ENCODE measurements at regions not wholly inside any gene's neighbourhood (a gene's known extent, or its start where the extent isn't known, plus 50 kb on each side); places are given as distances from the start of the nearest gene placed in this dataset.
"Not testable (repeated sequence)": the region's sequence is repeated elsewhere in the genome, so short reads cannot be mapped to it uniquely, and the experiment has no call there.

DNA sequence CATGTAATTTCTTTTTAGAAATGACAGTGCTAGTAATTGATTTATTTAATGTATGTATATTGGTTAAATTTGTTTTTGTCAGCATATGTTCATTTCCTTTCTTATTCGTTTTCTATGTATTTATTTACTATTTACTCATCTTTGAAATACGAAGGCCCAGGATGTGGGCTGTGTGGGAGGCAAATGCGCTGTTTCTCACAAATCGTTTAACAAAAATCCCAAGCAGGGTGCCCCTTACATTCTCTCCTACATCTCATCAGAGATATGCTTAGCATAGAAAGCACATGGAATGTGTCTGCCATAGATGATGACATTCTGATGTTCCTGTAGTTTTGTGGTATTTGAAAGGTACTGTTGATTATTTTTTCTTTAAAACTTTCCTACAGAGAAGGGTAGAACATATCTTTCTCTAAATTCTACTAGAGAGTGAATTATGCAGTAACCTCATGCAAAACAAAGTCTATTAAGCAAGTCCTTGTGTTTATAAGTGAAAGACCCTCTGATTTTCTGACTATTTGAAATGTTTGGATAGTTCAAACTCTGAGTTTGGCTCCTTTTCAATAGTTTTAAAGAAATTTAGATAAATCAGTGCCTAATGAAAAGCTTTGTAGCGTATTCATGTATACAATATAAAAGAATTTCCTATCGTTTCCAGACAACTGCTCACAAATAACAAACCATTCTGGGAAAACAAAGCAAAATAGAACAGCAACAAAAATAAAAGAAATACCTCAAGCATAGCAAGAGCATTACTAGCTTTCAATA is 111.1 kb upstream of the VGLL3 start:
- DNase-seq = no peak

DNA sequence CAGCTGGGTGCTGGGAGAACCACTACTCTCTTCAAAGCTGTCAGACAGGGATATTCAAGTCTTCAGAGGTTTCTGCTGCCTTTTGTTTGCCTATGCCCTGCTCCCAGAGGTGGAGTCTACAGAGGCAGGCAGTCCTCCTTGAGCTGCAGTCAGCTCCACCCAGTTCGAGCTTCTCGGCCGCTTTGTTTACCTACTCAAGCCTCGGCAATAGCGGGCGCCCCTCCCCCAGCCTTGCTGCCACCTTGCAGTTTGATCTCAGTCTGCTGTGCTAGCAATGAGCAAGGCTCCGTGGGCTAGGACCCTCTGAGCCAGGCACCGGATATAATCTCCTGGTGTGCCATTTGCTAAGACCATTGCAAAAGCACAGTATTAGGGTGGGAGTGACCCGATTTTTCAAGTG is 106.8 kb upstream of the VGLL3 start:
- DNase-seq = not testable (repeated sequence)

DNA sequence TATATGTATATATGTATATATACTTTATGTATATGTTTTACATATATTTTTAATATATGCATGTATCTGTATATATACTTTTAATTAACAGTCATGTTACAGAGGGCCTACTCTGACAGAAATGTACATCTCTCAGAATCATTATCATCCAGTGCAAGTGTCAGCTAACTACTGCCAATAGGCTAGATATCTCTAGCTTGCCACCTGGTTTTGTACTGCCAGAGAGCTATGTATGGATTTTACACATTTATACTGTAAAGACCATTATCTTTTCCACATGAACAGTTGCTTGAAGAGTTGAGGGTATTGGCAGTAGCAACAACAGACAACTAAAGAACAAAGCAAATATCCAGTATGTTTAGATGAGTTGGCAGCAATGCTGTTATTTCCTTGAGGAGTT is 99.7 kb upstream of the VGLL3 start:
- no peak for DNase-seq

DNA sequence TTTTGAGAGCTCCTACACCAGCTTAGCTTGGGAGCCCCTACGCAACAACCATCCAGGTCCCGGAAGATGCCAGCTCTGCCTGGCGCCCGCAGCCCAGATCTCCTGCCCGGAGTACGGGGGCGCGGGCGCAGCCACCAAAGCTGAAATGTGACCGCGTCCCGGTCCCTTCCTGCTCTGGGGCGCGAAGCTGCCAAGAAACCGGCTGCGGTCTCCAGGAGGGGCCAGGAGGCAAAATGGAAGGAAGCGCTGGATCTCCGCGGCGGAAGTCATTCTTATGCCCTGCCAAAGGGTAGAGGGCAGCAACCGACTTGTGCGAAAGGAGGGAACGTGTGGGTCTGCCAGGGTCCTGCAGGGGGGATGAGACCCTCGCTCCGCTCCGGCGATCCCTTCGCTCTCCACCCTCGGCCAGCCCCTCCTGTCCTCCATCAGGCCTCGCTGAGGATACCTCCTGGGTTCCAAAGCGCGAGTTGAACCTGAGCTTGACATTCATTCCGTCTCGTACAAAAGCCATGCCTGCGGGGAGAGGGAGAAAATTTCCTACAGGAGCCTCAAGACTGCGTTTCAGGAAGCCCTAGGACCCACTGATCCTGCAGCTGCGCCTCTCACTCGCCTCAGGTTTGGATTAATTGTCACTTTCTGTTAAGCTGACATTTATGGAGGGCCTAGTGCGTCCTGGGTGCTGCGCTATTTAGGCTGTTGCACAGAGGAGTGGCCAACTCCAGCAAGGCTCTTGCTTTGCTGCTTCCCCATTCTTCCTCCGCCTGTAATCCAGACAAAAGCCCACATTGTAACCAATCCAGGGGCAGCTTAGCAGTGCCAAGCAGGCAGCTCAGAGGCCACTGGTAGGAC is 98.3 kb upstream of the VGLL3 start:
- DNase-seq = no peak

DNA sequence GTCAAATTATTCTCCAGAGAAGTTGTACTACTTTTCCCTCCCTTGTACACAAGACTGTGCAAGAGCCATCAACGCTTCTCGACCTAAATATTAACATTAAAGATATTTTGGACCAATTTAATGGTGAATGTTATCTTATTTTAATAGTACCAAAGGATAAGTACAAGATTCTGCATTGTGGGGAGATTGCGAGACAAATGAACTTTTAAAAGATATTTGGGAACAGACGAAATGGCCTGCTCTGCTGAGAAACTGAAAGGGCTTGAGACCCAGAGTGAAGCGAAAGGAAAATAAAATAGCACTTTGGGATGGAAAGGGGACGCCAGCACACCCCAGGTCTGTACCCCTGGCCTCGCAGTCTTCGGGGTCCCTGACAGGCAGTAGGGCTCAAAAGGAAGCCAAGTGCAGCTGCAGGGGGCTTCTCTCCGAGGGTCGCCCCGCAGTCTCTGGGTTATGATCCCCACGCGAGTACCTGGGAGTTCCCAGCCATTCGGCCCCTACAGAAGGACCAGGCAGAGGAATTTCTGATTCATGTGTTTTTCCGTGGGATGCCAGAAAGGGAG is 97.6 kb upstream of the VGLL3 start:
- DNase-seq = no peak

DNA sequence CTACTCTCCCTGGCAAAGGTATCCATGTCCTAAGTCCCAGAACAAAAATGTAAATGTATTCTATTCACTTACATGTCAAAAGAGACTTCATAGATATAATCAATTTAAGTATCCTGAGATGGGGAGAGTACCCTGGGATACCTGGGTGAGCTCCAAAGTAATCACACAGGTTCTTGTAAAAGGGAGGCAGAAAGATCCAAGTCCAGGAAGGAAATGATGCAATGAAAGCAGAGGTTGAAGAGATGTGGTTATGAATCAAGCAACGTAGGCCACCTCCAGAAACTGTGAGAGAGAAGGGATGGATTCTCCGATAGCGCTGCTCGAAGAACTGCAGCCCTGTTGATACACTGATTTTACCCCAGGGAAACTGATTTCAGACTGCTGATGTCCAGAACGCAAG is 93.9 kb upstream of the VGLL3 start:
- no peak for DNase-seq

DNA sequence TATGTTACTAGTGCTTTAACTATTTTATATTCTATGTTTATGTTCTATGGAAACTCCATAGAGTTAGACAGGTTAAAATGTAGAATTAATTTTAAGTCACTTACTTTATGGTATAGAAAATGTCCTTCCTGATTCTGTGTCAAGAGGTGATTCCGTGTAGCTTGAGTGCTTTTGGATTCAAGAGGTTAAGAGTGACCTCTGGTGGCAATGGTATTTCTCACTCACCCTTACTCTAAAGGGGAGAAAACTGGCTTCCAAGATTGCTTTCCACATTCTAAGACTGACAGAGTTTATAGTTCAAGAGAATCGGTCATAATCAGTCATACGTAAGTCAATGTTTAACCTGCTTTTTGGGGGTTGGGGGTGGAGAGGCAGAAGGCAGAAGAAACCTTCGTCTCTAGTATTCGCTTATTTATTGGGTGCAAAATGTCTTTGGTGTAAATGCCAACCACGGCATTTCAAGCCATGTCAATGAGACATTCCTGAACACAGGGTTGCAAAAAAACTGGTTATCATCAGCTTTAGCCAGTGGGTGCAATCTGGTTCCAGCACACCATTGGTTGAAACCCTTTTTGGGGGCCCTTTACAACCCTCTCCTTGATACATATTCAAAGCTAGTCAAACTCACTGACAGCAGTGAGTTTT is 92.0 kb upstream of the VGLL3 start:
- DNase-seq = no peak

DNA sequence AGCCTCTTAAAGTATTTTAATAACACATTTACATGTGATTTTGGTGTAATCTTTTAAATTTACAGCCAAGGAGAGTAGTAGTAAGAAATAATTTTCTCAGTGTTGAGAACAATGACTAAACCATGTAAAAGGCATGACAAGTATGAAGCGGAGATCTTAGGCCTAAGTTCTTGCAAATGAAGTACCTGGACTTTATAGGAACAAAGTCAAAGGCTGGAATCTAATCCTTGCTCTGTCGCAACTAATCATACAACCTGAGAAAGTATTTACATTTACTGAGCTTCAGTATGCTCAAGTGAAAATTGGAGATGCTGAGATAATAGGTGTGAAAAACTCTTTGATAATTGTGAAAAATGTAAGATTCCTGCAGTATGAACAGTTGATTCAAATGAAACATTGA is 86.4 kb upstream of the VGLL3 start:
- no peak for DNase-seq

DNA sequence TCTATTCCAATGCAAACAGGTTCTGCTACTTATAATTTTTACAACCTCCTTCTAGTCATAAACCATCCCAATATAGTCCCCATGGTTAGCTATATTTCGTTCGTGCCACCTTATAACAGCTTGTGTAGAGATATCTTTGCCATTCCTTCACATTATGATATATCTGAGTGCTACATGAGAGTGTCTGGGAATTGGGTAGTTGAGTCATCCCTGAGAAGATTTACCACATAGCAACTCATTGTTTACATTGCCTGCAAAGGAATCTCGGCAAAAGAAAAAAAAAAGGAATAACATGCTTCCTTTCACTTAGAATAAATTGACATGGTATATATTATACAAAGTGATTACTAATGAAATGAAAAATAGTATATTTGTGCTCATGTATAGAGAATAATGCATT is 86.0 kb upstream of the VGLL3 start:
- DNase-seq = no peak

DNA sequence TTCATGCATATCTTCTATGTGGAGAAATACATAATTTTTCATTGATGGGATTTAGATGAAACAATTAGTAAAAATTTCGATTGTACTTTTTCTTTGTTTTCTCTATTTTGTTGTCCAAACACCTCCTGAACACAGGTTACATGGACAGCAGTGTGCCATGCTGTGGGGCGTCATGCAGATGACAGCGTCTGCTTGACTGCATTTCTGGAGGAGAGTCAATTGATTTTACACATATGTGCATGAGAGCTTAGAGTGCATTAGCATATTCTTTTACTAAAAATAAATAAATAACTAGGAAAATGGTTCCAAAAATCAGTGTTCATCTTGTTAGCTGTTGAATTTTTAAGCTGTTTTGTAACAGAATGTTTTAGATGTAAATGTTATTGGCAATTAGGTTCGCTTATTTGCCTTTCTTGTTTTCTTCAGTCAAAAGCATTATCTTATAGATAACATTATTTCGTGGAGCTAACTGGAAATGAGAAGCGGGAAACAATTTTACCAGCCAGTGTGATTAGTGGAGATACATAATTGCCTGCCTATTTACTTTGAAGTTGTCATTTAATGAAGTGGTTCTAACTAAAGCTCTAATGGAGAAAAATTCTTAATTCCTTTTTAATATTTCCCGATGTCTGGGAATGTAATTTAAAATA is 82.7 kb upstream of the VGLL3 start:
- no peak for DNase-seq

DNA sequence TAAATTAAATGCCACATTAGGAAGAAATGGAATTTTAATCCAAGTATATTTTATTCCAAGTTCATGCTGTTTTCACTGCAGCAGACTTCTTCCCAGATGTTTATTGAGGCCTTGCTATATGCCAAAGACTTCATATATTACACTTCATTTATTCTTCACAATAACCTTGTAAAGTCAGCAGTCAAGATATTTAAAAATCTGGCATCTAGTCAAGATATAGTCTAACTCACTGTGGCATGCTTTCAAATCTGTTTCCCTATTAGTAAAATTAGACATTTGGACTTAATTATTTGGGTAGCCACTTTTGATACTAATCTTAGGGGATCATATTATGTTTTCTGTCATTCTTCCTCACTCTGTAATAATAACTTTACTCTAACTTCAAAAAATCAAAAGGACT is 81.5 kb upstream of the VGLL3 start:
- DNase-seq = no peak

DNA sequence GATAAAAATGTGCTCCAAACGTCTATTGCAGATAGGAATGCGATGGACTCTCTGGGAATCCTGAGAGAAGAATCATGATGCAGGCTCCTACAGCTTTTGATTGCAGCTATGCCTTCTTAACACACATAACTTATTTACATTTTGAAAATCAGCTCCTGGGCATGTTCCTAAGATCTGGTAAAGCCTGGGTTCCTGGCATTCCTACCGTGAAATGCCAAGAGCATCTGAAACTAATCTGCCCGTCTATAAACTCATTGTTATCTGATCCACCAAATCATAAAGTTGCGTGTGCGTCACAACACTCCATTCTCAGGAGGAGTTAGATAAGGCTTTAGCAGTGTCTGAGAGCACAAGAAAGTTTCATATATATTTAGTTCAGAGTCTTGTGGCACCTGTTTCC is 79.0 kb upstream of the VGLL3 start:
- no peak for DNase-seq

DNA sequence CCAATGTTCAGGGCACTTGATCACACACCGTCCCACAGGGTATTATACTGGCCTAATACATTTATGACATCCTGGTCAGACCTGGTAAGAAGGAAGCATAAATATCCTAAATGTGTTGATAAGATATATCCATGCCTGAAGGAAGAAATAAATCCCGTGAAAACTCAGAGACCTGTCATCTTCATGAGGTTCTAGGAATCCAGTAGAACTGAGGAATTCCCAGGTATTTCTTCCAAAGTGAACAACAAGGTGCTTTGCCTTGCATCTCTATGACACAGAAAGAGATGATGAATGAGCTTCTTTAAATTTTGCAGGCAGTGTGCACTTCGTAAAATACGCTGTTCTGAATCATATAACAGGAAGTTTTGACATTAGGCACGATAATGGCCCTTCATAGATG is 78.1 kb upstream of the VGLL3 start:
- DNase-seq = no peak

DNA sequence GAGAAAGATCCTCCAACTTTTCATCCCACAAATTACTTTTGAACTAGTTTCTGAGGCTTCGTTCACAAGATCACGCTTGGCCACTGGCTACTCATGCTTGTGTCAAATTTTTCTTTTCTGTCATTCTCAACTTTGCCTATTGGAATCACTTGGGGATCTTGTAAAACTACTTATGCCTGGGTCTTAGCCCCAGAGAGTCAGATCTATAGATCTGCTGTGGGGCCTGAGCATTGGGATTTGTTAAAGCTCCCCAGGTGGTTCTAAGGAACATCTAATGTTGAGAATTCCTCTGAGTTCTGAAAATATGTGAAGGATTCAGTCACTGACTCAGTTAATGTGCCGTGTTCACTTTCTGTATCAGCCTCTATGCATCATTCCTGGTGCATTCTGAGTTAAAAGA is 71.7 kb upstream of the VGLL3 start:
- DNase-seq = no peak

DNA sequence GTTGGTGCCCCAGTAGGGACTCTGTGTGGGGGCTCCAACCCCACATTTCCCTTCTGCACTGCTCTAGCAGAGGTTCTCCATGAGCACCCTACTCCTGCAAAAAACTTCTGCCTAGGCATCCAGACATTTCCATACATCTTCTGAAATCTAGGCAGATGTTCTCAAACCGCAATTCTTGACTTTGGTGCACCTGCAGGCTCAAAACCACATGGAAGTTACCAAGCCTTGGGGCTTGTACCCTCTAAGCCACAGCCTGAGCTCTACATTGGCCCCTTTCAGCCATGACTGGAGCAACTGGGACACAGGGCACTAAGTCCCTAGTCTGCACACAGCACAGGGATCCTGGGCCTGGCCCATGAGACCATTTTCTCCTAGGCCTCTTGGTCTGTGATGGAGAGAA is 66.5 kb upstream of the VGLL3 start:
- no peak for DNase-seq

DNA sequence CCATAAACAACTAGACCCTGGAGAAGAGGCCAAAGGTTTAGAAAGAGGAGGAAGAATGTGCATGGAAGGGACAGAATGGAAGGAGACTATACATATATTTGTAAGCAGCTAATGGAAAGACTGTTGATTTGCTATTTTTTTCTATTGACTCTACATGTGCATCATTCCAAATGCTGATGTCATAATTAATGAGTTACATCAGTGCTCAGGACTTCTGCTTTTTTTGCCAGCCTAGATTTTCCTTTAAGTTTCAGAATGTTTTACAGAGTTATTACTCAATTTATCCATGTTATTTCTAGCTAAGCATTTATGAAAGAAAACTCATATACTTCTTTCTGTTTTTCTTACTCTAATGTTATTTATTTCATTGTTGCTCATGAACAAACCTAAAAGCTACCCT is 62.6 kb upstream of the VGLL3 start:
- no peak for DNase-seq

DNA sequence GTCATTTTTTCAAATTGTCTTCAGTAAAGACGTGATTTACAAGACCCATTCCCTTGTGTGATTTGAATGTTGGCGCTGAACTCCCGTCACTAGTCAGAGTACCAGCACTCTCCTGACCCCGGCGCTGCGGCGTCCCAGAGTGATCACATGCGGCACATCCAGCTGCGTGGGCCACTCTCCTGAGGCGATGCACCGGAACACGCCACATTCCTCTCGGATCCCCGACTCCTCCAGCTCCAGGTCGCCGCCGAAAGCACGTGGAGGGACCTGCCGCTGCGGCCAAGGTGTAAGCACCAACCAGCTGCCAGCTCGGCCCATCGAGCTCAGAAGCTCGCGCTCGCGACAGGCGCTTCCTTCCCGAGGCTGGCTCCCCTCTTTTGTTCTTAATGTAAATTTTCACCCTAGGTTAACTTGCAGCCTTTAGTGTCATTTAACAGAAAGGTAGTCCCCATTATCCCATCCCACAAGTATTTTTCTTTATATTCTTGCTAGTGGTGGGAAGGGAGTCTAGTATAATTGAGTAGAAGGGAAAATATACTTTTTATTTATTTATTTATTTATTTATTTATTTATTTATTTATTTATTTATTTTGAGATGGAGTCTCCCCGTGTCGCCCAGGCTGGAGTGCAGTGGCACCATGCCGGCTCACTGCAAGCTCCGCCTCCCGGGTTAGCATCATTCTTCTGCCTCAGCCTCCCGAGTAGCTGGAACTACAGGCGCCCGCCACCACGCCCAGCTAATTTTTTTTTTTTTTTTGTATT is 61.7 kb upstream of the VGLL3 start:
- no peak for DNase-seq

DNA sequence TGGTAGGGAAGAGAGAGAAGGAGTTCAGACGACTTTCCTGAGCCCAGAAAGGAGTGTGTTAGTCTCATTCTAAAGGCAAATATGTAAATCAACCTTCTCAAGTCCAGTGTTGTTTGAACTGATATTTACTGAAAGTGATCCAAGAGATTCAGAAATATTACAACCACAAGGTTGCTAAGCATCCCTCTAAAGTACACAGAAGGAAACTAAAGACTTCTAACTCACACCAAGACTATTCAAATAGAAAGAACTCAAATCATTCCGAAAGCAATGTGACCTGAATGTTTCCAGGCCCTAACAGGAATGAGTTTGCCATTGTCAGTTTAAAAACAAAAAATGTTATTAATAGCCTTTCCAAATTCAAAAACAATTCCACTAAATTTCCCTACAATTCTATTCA is 56.9 kb upstream of the VGLL3 start:
- DNase-seq = no peak

DNA sequence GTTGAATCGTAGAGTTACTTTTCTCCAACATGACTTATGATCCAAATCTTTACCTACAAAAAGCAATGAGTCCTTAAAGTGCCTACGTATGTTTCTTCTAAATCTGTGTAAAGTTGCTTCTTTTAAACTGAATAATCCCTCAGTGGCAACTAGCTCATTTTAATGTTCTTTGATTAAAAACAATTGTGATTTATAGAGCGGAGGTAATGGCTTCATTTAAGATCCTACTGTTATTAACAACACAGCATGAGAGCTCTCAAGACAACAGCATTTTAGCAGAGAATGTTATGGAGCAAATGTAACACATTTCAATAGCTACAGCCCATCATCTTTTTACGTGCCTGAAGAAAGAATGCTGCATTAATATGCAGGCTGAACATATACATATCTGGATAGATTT is 55.3 kb upstream of the VGLL3 start:
- no peak for DNase-seq

DNA sequence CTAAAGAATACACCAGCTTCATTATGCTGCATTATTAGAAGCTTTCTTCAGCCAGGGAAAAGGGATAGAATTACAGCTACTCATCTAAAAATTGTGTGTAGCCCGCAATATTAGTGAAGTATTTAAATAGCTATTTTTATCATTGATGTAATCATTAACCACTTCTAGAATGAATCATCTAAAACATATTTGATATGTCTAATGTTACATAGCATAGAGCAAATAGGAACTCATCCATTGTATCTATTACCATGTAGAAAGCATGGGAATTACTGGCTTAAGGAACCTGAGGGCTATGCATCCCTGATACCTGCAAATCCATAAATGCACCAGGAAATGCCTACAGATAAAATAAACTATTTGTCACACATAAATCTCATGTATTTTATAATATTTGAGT is 54.5 kb upstream of the VGLL3 start:
- no peak for DNase-seq

DNA sequence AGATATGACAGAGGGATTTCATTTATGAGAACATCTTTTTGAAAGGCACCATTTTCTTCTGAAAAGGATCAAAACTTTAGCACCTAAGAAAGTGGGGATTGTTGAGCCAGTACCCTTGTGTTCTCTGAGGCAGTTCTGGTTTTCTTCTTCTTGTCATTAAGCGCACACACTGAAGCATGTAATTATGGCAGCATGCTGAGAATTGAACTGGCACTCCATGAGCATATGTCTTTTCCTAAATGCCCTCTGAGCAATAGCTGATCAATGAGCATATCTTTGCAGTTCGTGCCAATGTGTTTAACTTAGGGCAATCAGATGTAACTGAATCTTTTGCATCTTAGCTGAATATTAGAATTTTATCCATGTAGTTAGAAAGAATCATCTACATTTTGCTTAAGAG is 53.9 kb upstream of the VGLL3 start:
- DNase-seq = no peak

DNA sequence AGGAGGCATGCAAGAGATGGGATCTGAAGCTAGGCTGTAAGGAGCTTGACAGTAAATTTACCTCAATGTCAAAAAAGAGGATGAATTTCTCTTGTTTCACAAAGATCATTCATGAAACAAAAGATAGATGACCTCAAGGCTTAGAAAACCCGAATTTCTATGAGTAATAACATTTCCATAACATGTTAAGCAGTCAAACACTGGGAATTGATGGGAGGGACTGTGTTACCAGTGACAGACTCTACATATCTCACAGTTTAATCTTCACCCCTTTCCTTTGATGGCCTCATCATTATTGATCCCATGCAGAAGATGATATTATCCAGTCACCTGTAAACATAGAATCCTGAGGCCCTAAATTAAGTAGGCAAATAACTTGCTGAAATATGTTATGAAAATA is 53.5 kb upstream of the VGLL3 start:
- DNase-seq = no peak

All from NCI-H2029 treated with DMSO at 0.1 percent for 48 hours (cell line).